ENCODE measurements at regions not wholly inside any gene's neighbourhood (a gene's known extent, or its start where the extent isn't known, plus 50 kb on each side); places are given as distances from the start of the nearest gene placed in this dataset.

GRCh38 chr5:164921722-164922121 is 1416.3 kb downstream of the MAT2B start:
- DNase-seq: no peak

GRCh38 chr5:164934039-164934438 is 1428.6 kb downstream of the MAT2B start:
- DNase-seq: no peak

- DNase-seq: no peak
These were observed 1429.1 kb downstream of the MAT2B start for GRCh38 chr5:164934561-164934960.

GRCh38 chr5:164941132-164941531 is 1435.7 kb downstream of the MAT2B start:
- no peak for DNase-seq

- no peak for DNase-seq
These were observed 1445.5 kb downstream of the MAT2B start for GRCh38 chr5:164950927-164951326.

- no peak for DNase-seq
These were observed 1446.2 kb downstream of the MAT2B start for GRCh38 chr5:164951570-164951969.

GRCh38 chr5:164958688-164959087 is 1453.3 kb downstream of the MAT2B start:
- DNase-seq: no peak

GRCh38 chr5:164959761-164960160 is 1454.3 kb downstream of the MAT2B start:
- no peak for DNase-seq

GRCh38 chr5:164962329-164962961 is 1457.0 kb downstream of the MAT2B start:
- no peak for DNase-seq

- no peak for DNase-seq
These were observed 1461.2 kb downstream of the MAT2B start for GRCh38 chr5:164966611-164967010.

GRCh38 chr5:164967354-164967753 is 1461.9 kb downstream of the MAT2B start:
- DNase-seq: no peak

- no peak for DNase-seq
These were observed 1467.6 kb downstream of the MAT2B start for GRCh38 chr5:164972973-164973372.

- DNase-seq: no peak
These were observed 1470.6 kb downstream of the MAT2B start for GRCh38 chr5:164975986-164976385.

- DNase-seq: no peak
These were observed 1475.1 kb downstream of the MAT2B start for GRCh38 chr5:164980480-164980879.

- no peak for DNase-seq
These were observed 1492.7 kb downstream of the MAT2B start for GRCh38 chr5:164998142-164998541.

- DNase-seq: no peak
These were observed 1493.2 kb downstream of the MAT2B start for GRCh38 chr5:164998590-164998989.

- DNase-seq: no peak
These were observed 1495.2 kb downstream of the MAT2B start for GRCh38 chr5:165000479-165001190.

GRCh38 chr5:165003283-165003682 is 1497.9 kb downstream of the MAT2B start:
- DNase-seq: no peak

GRCh38 chr5:165004175-165004574 is 1498.8 kb downstream of the MAT2B start:
- DNase-seq: no peak

GRCh38 chr5:165014439-165014838 is 1509.0 kb downstream of the MAT2B start:
- DNase-seq: no peak

GRCh38 chr5:165015126-165015525 is 1509.7 kb downstream of the MAT2B start:
- DNase-seq: no peak

GRCh38 chr5:165015547-165015946 is 1510.1 kb downstream of the MAT2B start:
- no peak for DNase-seq

GRCh38 chr5:165026971-165027370 is 1521.6 kb downstream of the MAT2B start:
- no peak for DNase-seq

GRCh38 chr5:165028356-165028755 is 1522.9 kb downstream of the MAT2B start:
- DNase-seq: no peak

All from T-helper 9 cell (primary cell).